ENCODE measurements at regions not wholly inside any gene's neighbourhood (a gene's known extent, or its start where the extent isn't known, plus 50 kb on each side); places are given as distances from the start of the nearest gene placed in this dataset.

DNA sequence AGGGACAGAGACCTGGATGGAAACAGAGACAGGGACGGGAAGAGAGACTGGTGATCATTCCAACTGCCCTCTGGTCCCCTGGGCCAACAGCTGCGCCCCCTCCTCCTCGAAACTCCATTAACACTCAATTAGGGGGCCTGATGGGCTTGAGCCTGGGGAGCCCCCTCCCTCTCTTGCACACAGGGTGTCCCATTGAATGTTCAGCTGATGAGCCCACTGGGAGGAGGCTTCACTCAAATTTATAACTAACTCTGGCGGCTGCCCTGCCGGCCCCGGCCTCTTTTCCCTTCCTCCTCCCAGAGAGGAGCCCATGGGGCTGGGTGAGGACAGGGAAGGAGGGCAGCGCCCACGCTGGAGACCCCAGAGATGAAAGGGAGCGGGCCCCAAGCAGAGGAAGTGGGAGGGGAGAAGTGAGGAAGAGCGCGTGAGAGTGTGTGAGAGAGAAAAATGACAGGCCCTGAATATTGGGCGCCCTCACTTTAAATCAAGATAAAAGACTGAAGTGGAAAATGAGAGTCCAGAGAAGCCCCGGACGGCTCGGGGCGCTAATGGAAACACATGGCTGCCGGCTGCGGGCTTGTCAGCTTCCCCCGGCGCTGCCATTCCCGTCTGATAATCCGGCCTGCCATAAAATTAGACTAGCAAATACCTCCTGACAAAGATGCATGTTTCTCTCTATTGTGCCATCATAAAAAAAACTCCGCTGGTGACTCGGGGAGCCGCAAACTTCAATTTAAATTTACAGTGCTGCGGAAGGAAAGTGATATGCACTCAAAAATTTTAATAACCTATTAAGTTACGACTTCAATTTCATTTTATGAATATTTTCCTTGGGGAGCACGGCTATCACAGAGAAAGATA, 58.0 kb upstream of the PAX2 start:
- ChIA-PET CTCF (no interaction called here), POLR2A (ENCODE audit: low non-redundant PET) (no interaction called here)
- no peak overlapping the region for H3K27ac ChIP-seq
- TF ChIP-seq, protein P1, sequence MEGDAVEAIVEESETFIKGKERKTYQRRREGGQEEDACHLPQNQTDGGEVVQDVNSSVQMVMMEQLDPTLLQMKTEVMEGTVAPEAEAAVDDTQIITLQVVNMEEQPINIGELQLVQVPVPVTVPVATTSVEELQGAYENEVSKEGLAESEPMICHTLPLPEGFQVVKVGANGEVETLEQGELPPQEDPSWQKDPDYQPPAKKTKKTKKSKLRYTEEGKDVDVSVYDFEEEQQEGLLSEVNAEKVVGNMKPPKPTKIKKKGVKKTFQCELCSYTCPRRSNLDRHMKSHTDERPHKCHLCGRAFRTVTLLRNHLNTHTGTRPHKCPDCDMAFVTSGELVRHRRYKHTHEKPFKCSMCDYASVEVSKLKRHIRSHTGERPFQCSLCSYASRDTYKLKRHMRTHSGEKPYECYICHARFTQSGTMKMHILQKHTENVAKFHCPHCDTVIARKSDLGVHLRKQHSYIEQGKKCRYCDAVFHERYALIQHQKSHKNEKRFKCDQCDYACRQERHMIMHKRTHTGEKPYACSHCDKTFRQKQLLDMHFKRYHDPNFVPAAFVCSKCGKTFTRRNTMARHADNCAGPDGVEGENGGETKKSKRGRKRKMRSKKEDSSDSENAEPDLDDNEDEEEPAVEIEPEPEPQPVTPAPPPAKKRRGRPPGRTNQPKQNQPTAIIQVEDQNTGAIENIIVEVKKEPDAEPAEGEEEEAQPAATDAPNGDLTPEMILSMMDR (conservative IDR thresholded peaks at IDR 0.05; ENCODE audit: low read depth) = no peak
- no peak for DNase-seq (ENCODE audit: low spot score)

DNA sequence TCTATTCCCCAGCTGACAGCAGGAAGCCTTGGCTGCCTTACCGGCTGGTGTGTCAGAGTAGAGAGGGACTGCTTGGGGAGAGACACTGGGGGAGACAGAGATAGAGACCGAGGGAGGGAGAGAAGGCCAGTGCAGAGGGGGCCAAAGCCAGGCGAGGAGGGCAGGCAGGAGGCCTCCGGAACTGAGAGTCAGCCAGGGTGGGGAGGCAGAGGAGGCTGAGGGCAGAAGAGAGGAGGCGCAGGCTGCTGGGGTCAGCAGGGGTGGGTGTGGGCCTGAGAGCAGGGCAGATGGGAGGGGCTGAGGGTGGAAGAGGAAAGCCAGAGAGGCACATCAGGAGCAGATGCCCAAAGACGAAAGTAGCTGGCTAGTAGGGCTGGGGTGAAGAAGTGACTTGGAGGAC, 57.2 kb upstream of the PAX2 start:
- ChIA-PET POLR2A (ENCODE audit: low non-redundant PET) (no interaction called here), CTCF (no interaction called here)
- no peak overlapping the region for H3K27ac ChIP-seq
- no peak for DNase-seq (ENCODE audit: low spot score)
- TF ChIP-seq, protein P1 (conservative IDR thresholded peaks at IDR 0.05; ENCODE audit: low read depth) = no peak

DNA sequence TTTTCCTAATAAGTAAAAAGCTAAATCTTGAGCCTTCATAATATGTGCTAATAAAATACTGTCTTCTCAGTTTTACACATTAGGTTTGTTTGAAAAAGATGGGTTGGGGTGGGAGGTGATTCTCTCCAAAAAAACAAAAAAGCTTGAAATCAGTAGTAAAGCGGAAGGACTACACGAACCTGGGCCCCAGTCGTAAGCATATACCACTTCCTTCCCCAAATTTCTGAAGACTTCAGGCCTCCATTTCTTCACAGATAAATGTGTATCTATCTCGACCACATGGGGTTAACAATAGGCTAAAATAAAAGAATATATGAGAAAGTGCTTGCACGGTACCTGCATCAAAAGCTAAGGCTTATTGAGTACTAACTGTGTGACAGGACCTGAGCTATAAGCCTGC, 51.6 kb upstream of the PAX2 start:
- no peak for DNase-seq (ENCODE audit: low spot score)
- no peak overlapping the region for H3K27ac ChIP-seq
- ChIA-PET POLR2A (ENCODE audit: low non-redundant PET) (no interaction called here), CTCF (no interaction called here)
- TF ChIP-seq, protein P1 (conservative IDR thresholded peaks at IDR 0.05; ENCODE audit: low read depth) = no peak

All from RWPE1 (cell line).